Endometrium (tissue), 2 donors: ENCODE measurements at regions not wholly inside any gene's neighbourhood (a gene's known extent, or its start where the extent isn't known, plus 50 kb on each side); places are given as distances from the start of the nearest gene placed in this dataset.
"Not testable (repeated sequence)": the region's sequence is repeated elsewhere in the genome, so short reads cannot be mapped to it uniquely, and the experiment has no call there.

Experiments
- FAIRE-seq: peaks from 2 replicates; lab custom pipeline; 2012; peaks lifted over from hg19 to GRCh38; lab: Jason Lieb, UNC
- donor health status: control.
- donor health status: control.

- no peak for FAIRE-seq
These were observed 182.1 kb downstream of the DEPDC1B start for GRCh38 chr5:60517850-60518249.

- FAIRE-seq: no peak
These were observed 182.8 kb downstream of the DEPDC1B start for GRCh38 chr5:60517094-60517694.

DNA sequence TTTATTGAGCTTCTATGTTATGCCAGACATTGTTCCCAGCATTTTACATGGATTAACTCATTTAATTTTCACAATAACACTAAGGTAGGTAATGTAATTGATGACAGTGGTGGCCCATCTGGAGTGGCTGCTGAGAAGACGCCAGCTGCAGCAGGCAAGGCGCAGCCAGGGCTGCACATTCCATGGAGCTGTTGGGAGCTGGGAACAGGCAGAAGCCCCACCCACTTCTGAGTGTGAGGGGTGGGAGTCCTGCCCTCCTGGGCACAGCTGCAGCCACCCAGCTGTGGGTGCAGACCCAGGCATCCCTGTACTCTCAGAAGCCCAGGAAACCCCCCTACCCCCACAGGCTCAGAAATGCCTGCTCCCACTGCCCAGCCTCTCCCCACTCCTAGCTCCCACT is 183.3 kb downstream of the DEPDC1B start:
- FAIRE-seq: no peak

GRCh38 chr5:60514152-60514551 is 185.8 kb downstream of the DEPDC1B start:
- FAIRE-seq: no peak

- FAIRE-seq: no peak
These were observed 187.8 kb downstream of the DEPDC1B start for GRCh38 chr5:60512117-60512516.

GRCh38 chr5:60510663-60511062 is 189.3 kb downstream of the DEPDC1B start:
- FAIRE-seq: no peak

DNA sequence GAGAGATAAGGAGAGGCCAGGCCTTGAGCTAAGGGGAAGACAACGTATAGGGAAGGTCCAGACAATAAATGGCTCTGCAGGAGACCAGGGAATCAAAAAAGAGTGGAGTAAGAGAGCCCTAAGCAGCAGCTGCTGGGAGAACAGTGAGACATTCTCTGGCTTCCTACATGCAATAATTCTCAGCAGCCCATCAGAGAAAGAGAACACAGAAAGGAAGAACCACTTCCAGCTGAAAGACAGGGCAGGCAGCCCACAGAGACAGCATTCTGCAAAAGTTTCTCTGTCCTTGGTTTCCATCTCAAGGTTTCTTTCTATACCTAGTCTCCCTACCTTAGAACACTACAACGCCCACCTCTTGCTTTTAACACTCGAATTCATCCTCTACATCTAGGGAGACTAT is 189.9 kb downstream of the DEPDC1B start:
- FAIRE-seq: no peak

GRCh38 chr5:60509519-60509918 is 190.4 kb downstream of the DEPDC1B start:
- FAIRE-seq: no peak

DNA sequence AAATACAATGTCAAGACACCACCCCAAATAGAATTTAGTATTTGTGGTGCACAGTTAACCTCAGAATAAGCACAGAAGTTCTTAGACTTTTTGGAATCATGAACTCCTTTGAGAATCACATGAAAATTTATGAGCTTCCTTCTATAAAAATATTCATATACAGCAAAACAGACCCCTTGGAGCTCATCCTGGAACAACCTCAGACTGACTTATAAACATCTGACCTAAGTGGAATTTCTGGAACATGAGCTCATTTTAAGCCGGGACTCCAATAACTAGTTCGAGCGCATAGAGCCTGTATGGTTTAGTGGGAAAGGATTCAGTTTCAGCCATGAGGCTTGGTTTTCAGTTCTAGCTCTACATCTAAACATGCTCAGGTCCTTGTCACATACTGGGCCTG is 192.3 kb downstream of the DEPDC1B start:
- no peak for FAIRE-seq

DNA sequence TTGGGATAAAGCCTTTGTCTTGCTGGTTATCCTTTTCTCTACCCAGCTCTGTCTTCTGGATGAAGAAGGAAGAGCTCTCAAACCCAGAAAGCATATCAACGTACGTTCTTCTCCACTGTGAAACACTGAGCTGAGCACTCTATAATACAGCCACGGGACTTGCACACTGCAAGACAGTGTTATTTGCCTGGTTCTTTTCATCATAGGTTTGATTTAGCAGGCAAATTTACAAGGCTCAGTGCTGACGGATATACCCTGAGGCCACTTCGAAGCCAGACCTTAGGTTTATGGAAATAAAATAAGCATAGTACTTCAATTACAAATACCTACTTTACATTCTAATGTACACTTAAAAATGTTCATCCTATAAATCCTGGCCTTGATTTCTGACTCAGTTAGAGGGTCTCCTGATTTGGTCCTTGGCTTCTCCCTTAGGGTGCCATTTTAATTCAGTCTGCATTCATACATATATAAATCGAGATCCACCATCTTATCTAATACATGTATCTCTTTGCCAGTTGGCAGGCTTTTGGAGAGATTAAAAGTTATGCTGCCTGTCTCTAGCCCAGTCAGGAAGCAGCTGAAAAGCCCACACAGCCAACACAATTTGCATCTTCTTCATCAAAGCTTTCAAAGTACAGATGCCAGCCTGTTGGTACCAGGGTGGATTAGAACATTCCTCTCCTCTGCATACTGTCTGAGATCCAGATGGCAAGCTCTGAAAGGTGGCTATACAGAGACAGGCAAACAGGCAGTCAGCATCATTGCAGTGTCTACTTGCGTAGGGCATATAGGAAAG is 194.4 kb downstream of the DEPDC1B start:
- no peak for FAIRE-seq

- FAIRE-seq: no peak
These were observed 195.6 kb downstream of the DEPDC1B start for GRCh38 chr5:60504342-60504741.

GRCh38 chr5:60503771-60504170 is 196.2 kb downstream of the DEPDC1B start:
- FAIRE-seq: no peak

- FAIRE-seq: no peak
These were observed 202.1 kb downstream of the DEPDC1B start for GRCh38 chr5:60497706-60498500.

DNA sequence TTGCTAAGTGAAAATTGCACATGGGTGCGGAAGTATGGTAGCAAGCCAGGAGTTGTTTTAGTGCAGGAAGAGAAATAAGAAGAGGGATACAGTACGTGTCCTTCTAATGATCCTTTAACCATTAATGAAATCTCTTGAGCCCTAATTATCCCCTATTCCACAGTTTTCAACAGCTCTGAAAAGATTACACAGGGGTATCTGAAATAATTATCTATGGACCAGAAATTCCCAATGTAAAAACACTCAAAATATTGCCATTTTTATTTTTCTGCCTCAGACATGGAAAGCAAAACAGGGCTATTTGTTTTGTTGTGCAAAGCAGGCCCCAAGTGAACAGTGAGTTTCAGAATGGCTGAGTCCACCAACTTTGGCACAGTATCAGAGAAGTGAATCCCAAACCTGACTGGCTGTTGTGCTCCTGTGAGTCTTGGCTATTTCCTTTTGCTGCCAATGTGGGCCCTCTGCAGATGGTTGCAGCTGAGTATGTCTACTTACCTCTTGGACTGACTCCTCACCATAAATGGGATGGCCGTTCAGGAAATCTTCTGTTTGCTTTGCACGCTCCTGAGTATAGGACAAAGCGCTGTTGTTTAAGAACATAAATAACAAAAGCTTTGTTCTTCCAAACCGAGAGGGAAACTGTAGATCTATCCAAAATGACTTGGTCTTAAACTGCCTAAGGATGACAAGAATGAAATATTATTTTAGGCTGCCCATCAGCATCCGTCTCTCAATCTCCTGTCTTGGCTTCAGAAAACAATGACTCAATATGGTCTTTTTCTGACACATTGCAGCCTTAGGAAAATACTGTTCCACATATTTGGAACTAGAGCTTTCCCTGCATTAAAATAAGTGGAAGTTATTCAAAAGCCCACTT is 204.1 kb downstream of the DEPDC1B start:
- FAIRE-seq: no peak

DNA sequence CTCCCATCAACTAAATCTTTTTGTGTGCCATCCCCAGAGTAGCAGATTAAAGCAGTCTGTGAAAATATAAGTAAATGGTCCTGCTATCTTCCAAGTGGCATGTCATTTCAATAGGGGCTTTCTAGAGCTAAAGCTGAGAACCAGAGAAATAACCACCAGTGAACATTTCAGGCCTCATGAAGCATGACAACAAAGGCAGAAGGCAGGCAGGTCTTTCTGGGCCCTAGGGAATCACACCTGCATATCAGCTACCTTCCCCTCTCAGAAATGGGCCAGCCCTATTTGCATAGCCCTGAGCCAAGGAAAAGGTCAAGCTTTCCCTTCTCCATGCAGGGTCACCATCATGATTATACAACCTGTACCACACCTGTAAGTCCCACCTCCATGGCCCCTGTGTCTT is 205.3 kb downstream of the DEPDC1B start:
- no peak for FAIRE-seq

- no peak for FAIRE-seq
These were observed 205.8 kb downstream of the DEPDC1B start for GRCh38 chr5:60494144-60494543.

DNA sequence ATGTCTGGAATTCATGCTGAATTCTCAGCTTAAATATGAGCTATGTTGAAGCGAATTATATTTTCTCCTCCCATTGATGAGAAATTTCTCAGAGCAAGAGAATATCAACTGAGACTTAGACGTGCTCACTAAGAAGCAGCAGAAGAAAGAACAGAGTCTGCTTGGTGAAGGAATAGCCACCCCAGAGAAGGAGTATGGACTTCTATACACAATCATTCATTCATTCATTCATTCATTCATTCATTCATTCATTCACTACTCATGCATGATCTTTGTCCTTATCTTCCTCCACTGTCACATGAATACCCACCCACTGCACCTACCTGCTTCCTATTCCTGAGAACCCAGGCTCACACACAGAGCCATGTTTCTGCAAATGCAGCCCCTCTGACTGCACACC is 206.6 kb downstream of the DEPDC1B start:
- FAIRE-seq: no peak

DNA sequence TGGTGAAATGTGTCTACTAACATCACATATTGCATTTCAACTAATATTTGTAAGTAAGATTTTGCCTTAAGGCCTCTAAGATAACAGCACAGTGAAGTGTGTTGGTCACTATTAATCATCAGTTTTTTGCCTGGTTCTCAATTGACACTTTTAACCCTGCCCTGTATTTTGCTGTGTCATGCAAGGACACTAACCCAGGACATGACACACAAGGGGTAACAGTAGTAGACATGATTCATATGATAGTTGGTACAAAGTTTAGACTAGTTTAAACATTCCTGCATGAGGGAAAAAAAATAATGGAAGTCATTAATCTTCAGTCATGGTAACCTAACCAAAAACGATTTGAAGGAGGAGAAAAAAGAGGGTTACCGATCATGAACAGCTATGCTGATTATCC is 207.0 kb downstream of the DEPDC1B start:
- no peak for FAIRE-seq

- FAIRE-seq: not testable (repeated sequence)
These were observed 207.6 kb downstream of the DEPDC1B start for GRCh38 chr5:60492358-60492757.

DNA sequence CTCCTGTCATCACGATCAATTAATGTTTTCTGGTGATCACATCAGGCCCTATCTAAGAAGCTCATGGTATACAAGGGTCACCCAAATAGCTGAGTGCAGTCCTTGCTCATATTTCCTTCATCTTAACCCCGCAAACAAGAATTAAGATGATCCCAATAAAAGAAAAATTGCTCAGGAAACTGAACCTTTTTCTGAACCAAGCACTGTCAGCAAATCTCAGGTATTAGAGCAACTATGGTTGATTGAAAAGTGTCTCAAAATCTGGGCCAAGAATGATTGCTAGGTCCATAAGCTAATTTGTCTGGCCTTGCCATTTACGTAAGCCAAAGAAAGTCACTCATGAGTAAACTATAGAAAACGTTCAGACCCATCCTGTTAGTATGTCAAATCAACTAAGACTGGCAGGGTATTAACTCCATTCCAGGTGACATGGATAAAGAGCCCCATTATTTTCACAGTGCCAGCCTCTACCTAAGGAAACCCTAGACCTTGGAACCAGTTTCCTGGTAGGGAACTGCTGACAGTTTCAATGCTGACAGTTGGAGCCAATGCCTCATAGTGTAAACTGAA is 209.3 kb downstream of the DEPDC1B start:
- FAIRE-seq: no peak

- no peak for FAIRE-seq
These were observed 210.1 kb downstream of the DEPDC1B start for GRCh38 chr5:60489856-60490255.

DNA sequence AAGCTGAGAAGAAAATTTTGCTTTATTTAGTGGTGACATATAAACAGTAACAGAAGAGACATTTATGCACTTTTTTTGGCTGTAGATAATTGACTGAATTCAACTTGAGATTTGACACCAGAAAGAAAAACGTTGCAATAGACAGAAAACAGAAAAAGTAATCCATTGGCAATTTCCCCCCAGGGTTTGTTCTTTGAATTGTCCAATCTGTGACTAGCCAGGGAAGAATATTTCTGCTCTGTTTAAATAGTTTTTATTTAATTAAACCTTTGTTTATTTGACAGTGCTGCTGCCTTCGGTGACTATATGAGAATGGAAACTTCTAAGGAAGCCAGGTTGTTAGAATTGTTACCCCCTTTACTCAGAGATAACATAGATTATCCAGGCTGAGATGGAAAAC is 210.6 kb downstream of the DEPDC1B start:
- FAIRE-seq: no peak
